ENCODE measurements at regions not wholly inside any gene's neighbourhood (a gene's known extent, or its start where the extent isn't known, plus 50 kb on each side); places are given as distances from the start of the nearest gene placed in this dataset.

DNA sequence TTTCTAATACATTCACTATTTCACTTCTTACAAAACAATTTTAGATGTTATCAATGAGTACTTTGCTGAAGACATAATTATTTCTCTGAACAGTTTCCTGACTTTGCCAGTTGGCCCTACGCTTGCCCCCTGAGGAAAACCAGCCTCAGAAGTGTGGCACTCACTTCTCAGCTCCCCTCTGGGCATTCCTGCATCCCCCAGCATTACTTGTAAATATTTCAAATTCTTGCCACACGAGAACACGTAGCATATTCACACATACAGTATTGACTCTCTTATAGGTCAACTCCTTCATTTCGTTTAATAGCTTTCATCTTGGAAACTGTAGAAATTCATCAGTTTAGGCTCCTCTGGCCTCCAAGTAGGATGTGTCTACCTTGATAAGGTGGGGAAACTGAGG is 65.2 kb downstream of the OTX2 start:
- no peak for TF ChIP-seq CTCF (IDR thresholded peaks at IDR 0.05; ENCODE audit: insufficient read depth, low read length, poor library complexity, severe bottlenecking)
- no peak for DNase-seq (ENCODE audit: low read depth)
- Histone ChIP-seq H3K36me3 (ENCODE audit: control insufficient read depth, insufficient read depth, low read length) (no peaks in the 10 kb centered on the region), H3K4me3 (ENCODE audit: low read depth, low read length) (no peak overlapping the region), H3K27me3 (ENCODE audit: control insufficient read depth, insufficient read depth, low read length) (no peaks in the 10 kb centered on the region)

- H3K4me3 ChIP-seq (ENCODE audit: low read depth, low read length) = no peak overlapping the region
- H3K36me3 ChIP-seq (ENCODE audit: control insufficient read depth, insufficient read depth, low read length) = no peaks in the 10 kb centered on the region
- no peak for DNase-seq (ENCODE audit: low read depth)
- no peak for TF ChIP-seq CTCF (IDR thresholded peaks at IDR 0.05; ENCODE audit: insufficient read depth, low read length, poor library complexity, severe bottlenecking)
- H3K27me3 ChIP-seq (ENCODE audit: control insufficient read depth, insufficient read depth, low read length) = no peaks in the 10 kb centered on the region
Observed at GRCh38 chr14:56744016-56744415, 66.3 kb downstream of the OTX2 start.

DNA sequence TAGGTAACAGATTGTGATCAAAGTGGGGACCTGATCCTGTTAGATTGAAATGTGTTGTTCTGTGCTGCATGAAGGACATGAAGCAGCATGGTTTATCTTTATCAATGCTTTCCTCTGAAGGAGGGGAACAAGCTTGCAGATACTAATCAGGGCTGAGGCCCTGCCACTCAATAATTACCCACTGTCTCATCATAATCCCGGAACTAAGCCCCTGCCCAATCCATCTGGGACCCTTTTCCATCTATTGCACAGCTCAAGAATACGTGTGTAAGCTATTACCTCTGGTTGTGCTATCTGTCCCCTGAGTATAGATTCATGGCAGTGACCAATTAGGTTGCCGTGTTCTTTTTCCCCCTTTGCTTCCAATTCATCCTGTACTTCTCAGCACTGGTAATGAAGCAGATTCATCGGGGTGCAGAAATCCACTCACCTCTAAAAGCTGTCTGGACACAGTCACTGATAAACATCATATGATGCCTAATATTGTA is 67.8 kb downstream of the OTX2 start:
- DNase-seq (ENCODE audit: low read depth) = no peak
- H3K27me3 ChIP-seq (ENCODE audit: control insufficient read depth, insufficient read depth, low read length) = no peaks in the 10 kb centered on the region
- H3K36me3 ChIP-seq (ENCODE audit: control insufficient read depth, insufficient read depth, low read length) = no peaks in the 10 kb centered on the region
- no peak for TF ChIP-seq CTCF (IDR thresholded peaks at IDR 0.05; ENCODE audit: insufficient read depth, low read length, poor library complexity, severe bottlenecking)
- no peak overlapping the region for H3K4me3 ChIP-seq (ENCODE audit: low read depth, low read length)

GRCh38 chr14:56741325-56741724 is 69.0 kb downstream of the OTX2 start:
- no peak for DNase-seq (ENCODE audit: low read depth)
- no peaks in the 10 kb centered on the region for H3K27me3 ChIP-seq (ENCODE audit: control insufficient read depth, insufficient read depth, low read length)
- H3K36me3 ChIP-seq (ENCODE audit: control insufficient read depth, insufficient read depth, low read length) = no peaks in the 10 kb centered on the region
- TF ChIP-seq CTCF (IDR thresholded peaks at IDR 0.05; ENCODE audit: insufficient read depth, low read length, poor library complexity, severe bottlenecking) = no peak
- H3K4me3 ChIP-seq (ENCODE audit: low read depth, low read length) = no peak overlapping the region

DNA sequence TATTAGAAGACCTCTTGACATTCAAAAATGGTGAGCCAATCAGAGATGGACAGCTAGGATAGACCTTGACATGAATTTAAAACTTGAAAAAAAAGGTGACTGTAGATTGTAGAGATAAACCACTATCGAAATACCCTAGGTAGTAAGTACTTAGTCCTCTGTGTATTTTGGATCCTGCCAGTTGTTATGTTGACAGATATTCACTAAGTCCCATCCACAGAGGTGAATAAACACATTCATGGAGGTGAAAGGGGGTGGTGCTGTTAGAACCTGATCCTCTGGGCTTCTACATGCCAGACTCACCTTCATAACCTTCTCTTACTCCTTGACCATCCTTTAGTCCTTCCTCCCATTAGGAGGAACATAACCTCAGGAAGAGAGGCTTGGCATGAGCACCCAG is 72.3 kb downstream of the OTX2 start:
- no peaks in the 10 kb centered on the region for H3K36me3 ChIP-seq (ENCODE audit: control insufficient read depth, insufficient read depth, low read length)
- no peaks in the 10 kb centered on the region for H3K27me3 ChIP-seq (ENCODE audit: control insufficient read depth, insufficient read depth, low read length)
- TF ChIP-seq CTCF (IDR thresholded peaks at IDR 0.05; ENCODE audit: insufficient read depth, low read length, poor library complexity, severe bottlenecking) = no peak
- no peak overlapping the region for H3K4me3 ChIP-seq (ENCODE audit: low read depth, low read length)
- DNase-seq (ENCODE audit: low read depth) = no peak

DNA sequence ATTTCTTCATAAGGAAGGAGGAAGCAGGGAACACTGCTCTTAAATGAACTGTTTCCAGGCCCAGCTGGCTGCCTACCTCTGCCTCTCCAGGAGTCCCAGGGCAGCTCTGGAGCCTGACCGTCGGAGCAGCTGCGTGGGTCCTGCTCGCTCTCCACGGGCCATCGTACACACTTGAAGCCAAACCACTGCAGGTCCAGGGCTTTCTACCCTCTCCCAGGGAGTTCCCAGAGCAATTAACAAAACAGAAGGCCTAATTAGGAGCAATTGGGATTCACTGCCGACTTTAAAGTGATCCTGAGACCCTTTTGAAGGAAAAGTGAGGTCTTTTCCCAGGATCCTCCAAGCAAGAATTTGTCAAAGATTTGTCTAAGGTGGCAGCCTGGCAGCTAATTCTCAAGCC is 76.9 kb downstream of the OTX2 start:
- Histone ChIP-seq H3K36me3 (ENCODE audit: control insufficient read depth, insufficient read depth, low read length) (no peaks in the 10 kb centered on the region), H3K4me3 (ENCODE audit: low read depth, low read length) (no peak overlapping the region), H3K27me3 (ENCODE audit: control insufficient read depth, insufficient read depth, low read length) (no peaks in the 10 kb centered on the region)
- no peak for DNase-seq (ENCODE audit: low read depth)
- no peak for TF ChIP-seq CTCF (IDR thresholded peaks at IDR 0.05; ENCODE audit: insufficient read depth, low read length, poor library complexity, severe bottlenecking)

Measured in kidney epithelial cell (primary cell).